ENCODE measurements at regions not wholly inside any gene's neighbourhood (a gene's known extent, or its start where the extent isn't known, plus 50 kb on each side); places are given as distances from the start of the nearest gene placed in this dataset.

GRCh38 chr5:160968480-160968879, 116.5 kb upstream of the ATP10B start:
- TF ChIP-seq EZH2phosphoT487 (IDR thresholded peaks at IDR 0.05; ENCODE audit: insufficient read depth, low read depth) (no peak), EZH2 (IDR thresholded peaks at IDR 0.05; ENCODE audit: insufficient read depth, poor library complexity, severe bottlenecking) (no peak)

Data from GM23248 (cell line).